Omental fat pad (tissue), 3 donors: ENCODE measurements at regions not wholly inside any gene's neighbourhood (a gene's known extent, or its start where the extent isn't known, plus 50 kb on each side); places are given as distances from the start of the nearest gene placed in this dataset.

Experiments
- ATAC-seq: fragments of 150-250 bp; one replicate; pipeline ENCODE4 v1.9.1; 2016; ENCODE audit warnings: mild to moderate bottlenecking, moderate library complexity; ENCODE audit not compliant: low FRiP score
- DNase-seq: peaks from one replicate; pipeline ENCODE4 v3.0.0-alpha.2; 2019; ENCODE audit warnings: low spot score
- CTCF ChIP-seq, 3 donors: fragments of 450-650 bp; IDR thresholded peaks; one replicate each; pipeline ENCODE4 v1.5.1; 2016 to 2017; ENCODE audit warnings: antibody characterized with exemption in 3 of 3, mild to moderate bottlenecking in 3 of 3, moderate library complexity in 2 of 3

DNA sequence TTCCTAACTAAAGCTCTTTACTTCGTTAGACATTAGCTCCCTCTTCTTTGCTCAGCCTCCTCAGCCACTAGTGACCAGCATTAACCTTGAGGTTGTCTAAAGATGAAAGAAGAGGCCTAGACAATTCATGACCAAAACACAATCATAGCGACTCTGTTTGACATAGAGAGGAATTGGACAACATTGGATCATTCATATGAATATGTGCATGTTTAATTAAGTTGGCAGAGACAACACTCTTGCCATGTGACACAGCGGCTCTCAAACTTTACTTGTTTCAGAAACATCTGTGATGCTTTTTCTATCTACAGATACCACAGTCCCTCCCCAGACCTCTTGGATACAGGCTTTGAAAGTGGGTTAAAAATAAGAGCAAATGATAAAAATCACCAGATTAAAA, 81.7 kb downstream of the LINC00237 start:
- DNase-seq = no peak
- no peak for ATAC-seq
- no peak for TF ChIP-seq CTCF (IDR thresholded peaks at IDR 0.05)

- no peak for TF ChIP-seq CTCF (IDR thresholded peaks at IDR 0.05)
- ATAC-seq (no peak), DNase-seq (no peak)
Observed at GRCh38 chr20:21022925-21023324, 83.2 kb downstream of the LINC00237 start.

- TF ChIP-seq CTCF (IDR thresholded peaks at IDR 0.05) = no peak
- no peak for DNase-seq
- ATAC-seq = no peak
Observed at GRCh38 chr20:21021472-21021790, 84.7 kb downstream of the LINC00237 start.

DNA sequence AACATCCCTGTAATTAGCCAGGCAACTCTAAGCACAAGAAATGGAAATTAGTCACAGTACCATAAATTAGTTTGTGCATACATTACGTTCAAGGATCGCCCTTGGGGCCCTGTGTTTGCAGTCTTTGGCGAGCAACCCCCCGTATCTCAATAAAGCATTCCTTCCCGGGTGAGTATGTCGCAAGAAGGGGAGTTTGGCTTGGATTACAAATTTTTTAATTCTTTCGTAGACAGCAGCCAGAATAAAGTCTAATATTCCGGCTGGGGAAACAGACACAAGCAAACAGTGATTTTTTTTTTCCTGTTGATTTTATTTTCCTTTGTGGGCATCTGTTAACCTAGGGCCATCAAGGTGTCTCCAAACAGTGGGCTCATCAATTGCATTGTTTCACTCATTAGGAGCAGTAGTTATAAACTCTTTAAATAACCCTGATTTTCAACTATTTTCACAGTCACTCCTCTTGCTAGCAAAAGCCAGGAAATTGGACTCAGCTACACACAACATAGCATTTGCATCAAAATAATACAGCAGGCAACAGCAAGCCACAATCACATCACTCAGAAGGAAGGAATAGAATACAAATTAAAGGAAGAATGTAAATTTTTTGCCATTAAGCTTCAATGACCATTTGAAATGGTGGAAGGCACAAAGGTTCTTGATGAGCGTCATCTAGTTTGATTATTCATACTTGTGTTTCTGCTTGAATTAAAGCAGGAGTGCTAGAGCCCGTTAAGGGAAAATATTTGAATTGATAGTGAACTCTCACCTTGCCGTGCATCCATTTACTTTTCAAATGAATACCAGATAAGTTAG, 85.3 kb downstream of the LINC00237 start:
- TF ChIP-seq CTCF (IDR thresholded peaks at IDR 0.05) = no peak
- ATAC-seq (peak; percentile 71), DNase-seq (no peak)

DNA sequence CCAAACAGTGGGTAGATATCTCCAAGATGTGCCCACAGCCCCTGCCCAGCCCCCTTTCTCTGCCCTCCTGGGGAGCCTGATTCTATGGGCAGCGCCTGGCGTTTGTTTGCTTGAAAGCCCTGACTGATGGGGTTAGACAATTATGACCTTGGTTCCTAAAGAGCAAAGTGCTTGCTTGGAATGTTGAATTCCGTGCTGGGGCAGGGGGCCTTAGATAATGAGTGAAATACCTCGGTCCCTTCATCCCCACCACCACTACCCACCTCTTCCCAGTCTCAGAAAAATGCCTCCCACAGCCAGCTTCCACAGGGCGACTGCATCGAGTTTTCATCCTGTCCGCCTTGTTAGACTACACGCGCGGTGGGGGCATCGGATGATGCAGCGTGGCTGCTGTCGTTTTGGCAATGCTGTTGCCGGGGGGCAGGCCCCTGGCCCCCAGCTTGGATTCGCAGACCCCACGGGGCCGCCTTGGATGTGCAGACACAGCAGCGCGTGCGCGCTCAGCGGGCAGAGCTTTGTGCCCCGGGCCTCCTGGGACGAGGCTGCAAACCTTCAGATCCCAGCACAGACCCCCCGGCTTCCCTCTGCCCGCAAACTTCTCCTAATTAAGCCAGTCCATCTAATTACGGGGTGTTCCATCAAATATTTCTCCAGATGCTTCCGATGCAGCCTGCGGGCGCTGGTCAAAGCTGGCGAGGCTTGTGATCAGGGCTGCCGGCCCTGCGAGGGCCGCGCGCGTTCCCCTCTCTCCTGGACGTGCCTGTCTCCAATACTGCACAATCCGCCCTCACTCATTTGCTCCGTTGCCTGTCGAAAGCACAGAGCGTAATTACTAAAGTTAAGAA, 86.1 kb downstream of the LINC00237 start:
- no peak for TF ChIP-seq CTCF (IDR thresholded peaks at IDR 0.05)
- DNase-seq (no peak), ATAC-seq (peak; percentile 48)

GRCh38 chr20:21019468-21019813, 86.7 kb downstream of the LINC00237 start:
- no peak for TF ChIP-seq CTCF (IDR thresholded peaks at IDR 0.05)
- no peak for DNase-seq
- ATAC-seq = no peak

GRCh38 chr20:21018576-21018975, 87.6 kb downstream of the LINC00237 start:
- TF ChIP-seq CTCF (IDR thresholded peaks at IDR 0.05) = no peak
- no peak for ATAC-seq
- DNase-seq = no peak
